DND-41 (cell line): ENCODE measurements at regions not wholly inside any gene's neighbourhood (a gene's known extent, or its start where the extent isn't known, plus 50 kb on each side); places are given as distances from the start of the nearest gene placed in this dataset.

Experiments
- ATAC-seq: fragments of 200-7000 bp; cut with Tn5 transposase; 3 replicates; pipeline ENCODE4 v1.9.1; 2021; ENCODE audit warnings: low read depth; ENCODE audit not compliant: insufficient read depth
- DNase-seq: peaks from one replicate; pipeline ENCODE4 v3.0.0-alpha.2; 2020
- H2AFZ ChIP-seq: 2 replicates; pipeline ENCODE4 v1.6.0; 2012; ENCODE audit warnings: low read depth, low read length
- H3K27ac ChIP-seq: 2 replicates; pipeline ENCODE4 v1.5.1; 2012; ENCODE audit warnings: low read length, inconsistent platforms
- H3K27me3 ChIP-seq: fragments of 200-600 bp; sonication (generic); 2 replicates; pipeline ENCODE4 v1.6.0; 2012; ENCODE audit warnings: low read length, mild to moderate bottlenecking, inconsistent platforms; ENCODE audit not compliant: insufficient read depth, poor library complexity
- H3K36me3 ChIP-seq: 2 replicates; pipeline ENCODE4 v1.5.1; 2012; ENCODE audit warnings: low read length, inconsistent platforms; ENCODE audit not compliant: insufficient read depth
- H3K4me1 ChIP-seq: 2 replicates; pipeline ENCODE4 v1.5.1; 2012; ENCODE audit warnings: mild to moderate bottlenecking, low read length; ENCODE audit not compliant: insufficient read depth
- H3K4me2 ChIP-seq: 2 replicates; pipeline ENCODE4 v1.6.0; 2012; ENCODE audit warnings: mild to moderate bottlenecking, moderate library complexity, low read length, inconsistent platforms; ENCODE audit not compliant: insufficient read depth
- H3K4me3 ChIP-seq, 2 experiments: fragments of 200-600 bp in 1 of 2; shearing (Covaris generic) in 1 of 2; 2 replicates each; pipeline ENCODE4 v1.5.1; 2012 to 2016; ENCODE audit warnings: inconsistent platforms in 2 of 2, low read length in 2 of 2, mild to moderate bottlenecking in 2 of 2, low read depth in 1 of 2, moderate library complexity in 1 of 2
- H3K79me2 ChIP-seq: 2 replicates; pipeline ENCODE4 v1.6.0; 2012; ENCODE audit warnings: low read length, inconsistent platforms; ENCODE audit not compliant: insufficient read depth
- H3K9ac ChIP-seq: 2 replicates; pipeline ENCODE4 v1.6.0; 2012; ENCODE audit warnings: low read depth, mild to moderate bottlenecking, inconsistent platforms, low read length, moderate library complexity
- H3K9me3 ChIP-seq: 2 replicates; pipeline ENCODE4 v1.5.1; 2012; ENCODE audit warnings: low read length, moderate library complexity, mild to moderate bottlenecking, inconsistent platforms; ENCODE audit not compliant: insufficient read depth, severe bottlenecking
- H4K20me1 ChIP-seq: 2 replicates; pipeline ENCODE4 v1.6.0; 2012; ENCODE audit warnings: low read length; ENCODE audit not compliant: insufficient read depth
- CTCF ChIP-seq: IDR thresholded peaks from 2 replicates; pipeline ENCODE4 v1.5.1; 2012; ENCODE audit warnings: borderline replicate concordance, low read length, moderate library complexity, mild to moderate bottlenecking; ENCODE audit not compliant: poor library complexity, severe bottlenecking; ENCODE audit errors: extremely low read depth
- EZH2 ChIP-seq: IDR thresholded peaks from 3 replicates; pipeline ENCODE4 v1.6.1; 2012; ENCODE audit warnings: borderline replicate concordance, low read depth, mild to moderate bottlenecking, moderate library complexity, low read length, inconsistent platforms; ENCODE audit not compliant: severe bottlenecking

GRCh38 chr18:68520406-68521075 lies 194.4 kb downstream of the TMX3 start:
- no peak overlapping the region for H3K9ac ChIP-seq
- ATAC-seq, result no peak
- no peaks in the 10 kb centered on the region for H3K27me3 ChIP-seq

GRCh38 chr18:68519336-68519735 lies 195.6 kb downstream of the TMX3 start:
- Histone ChIP-seq H3K4me2 (no peak overlapping the region), H4K20me1 (no peaks in the 10 kb centered on the region), H3K9ac (no peak overlapping the region), H3K4me3 (no peak overlapping the region), H3K27ac (no peak overlapping the region), H3K9me3 (no peaks in the 10 kb centered on the region), H2AFZ (no peak overlapping the region), H3K4me1 (no peaks in the 10 kb centered on the region), H3K27me3 (no peaks in the 10 kb centered on the region), H3K79me2 (no peaks in the 10 kb centered on the region), H3K36me3 (no peaks in the 10 kb centered on the region)
- DNase-seq (no peak), ATAC-seq (no peak)
- TF ChIP-seq CTCF (no peak), EZH2 (no peak)

More at GRCh38 chr18:68520406-68521075, 194.4 kb downstream of the TMX3 start:
- H2AFZ ChIP-seq, result no peak overlapping the region
- no peak overlapping the region for H3K27ac ChIP-seq
- no peaks in the 10 kb centered on the region for H3K79me2 ChIP-seq
- no peaks in the 10 kb centered on the region for H3K4me1 ChIP-seq
- no peaks in the 10 kb centered on the region for H4K20me1 ChIP-seq
- no peak overlapping the region for H3K4me3 ChIP-seq
- DNase-seq, result no peak
- H3K36me3 ChIP-seq, result no peaks in the 10 kb centered on the region
- TF ChIP-seq CTCF, result no peak
- TF ChIP-seq EZH2, result no peak
- no peaks in the 10 kb centered on the region for H3K9me3 ChIP-seq
- H3K4me2 ChIP-seq, result no peak overlapping the region

GRCh38 chr18:68509902-68510301 lies 205.0 kb downstream of the TMX3 start:
- no peak overlapping the region for H3K27ac ChIP-seq
- TF ChIP-seq EZH2 (no peak), CTCF (no peak)
- H3K79me2 ChIP-seq, result no peaks in the 10 kb centered on the region
- no peak overlapping the region for H3K4me3 ChIP-seq
- no peaks in the 10 kb centered on the region for H4K20me1 ChIP-seq
- no peak overlapping the region for H2AFZ ChIP-seq
- no peaks in the 10 kb centered on the region for H3K27me3 ChIP-seq
- no peak for ATAC-seq
- H3K4me1 ChIP-seq, result no peaks in the 10 kb centered on the region
- no peaks in the 10 kb centered on the region for H3K36me3 ChIP-seq
- H3K4me2 ChIP-seq, result no peak overlapping the region
- H3K9me3 ChIP-seq, result no peaks in the 10 kb centered on the region
- H3K9ac ChIP-seq, result no peak overlapping the region
- no peak for DNase-seq
